HG03025 (cell line): ENCODE measurements at regions not wholly inside any gene's neighbourhood (a gene's known extent, or its start where the extent isn't known, plus 50 kb on each side); places are given as distances from the start of the nearest gene placed in this dataset.

Experiments used
- ATAC-seq: cut with Tn5 transposase; IDR thresholded peaks from one replicate; pipeline ENCODE4 v1.9.1; 2021; ENCODE audit warnings: mild to moderate bottlenecking, moderate library complexity; ENCODE audit not compliant: unreplicated experiment, low FRiP score

GRCh38 chr9:81490605-81491331 lies 198.6 kb downstream of the TLE1 start:
- ATAC-seq, result no peak

GRCh38 chr9:81489046-81489445 lies 200.3 kb downstream of the TLE1 start:
- ATAC-seq, result no peak

- no peak for ATAC-seq
Measured at GRCh38 chr9:81480828-81481604, 208.3 kb downstream of the TLE1 start.

GRCh38 chr9:81479573-81479972 lies 209.8 kb downstream of the TLE1 start:
- ATAC-seq, result no peak

GRCh38 chr9:81477669-81478068 lies 211.7 kb downstream of the TLE1 start:
- no peak for ATAC-seq

GRCh38 chr9:81476813-81477490 lies 212.4 kb downstream of the TLE1 start:
- no peak for ATAC-seq

GRCh38 chr9:81474792-81475191 lies 214.6 kb downstream of the TLE1 start:
- ATAC-seq, result no peak

GRCh38 chr9:81474125-81474524 lies 215.2 kb downstream of the TLE1 start:
- ATAC-seq, result no peak

GRCh38 chr9:81473708-81474107 lies 215.6 kb downstream of the TLE1 start:
- no peak for ATAC-seq

- no peak for ATAC-seq
Measured at GRCh38 chr9:81473206-81473605, 216.1 kb downstream of the TLE1 start.

GRCh38 chr9:81472701-81473100 lies 216.6 kb downstream of the TLE1 start:
- ATAC-seq, result no peak

- no peak for ATAC-seq
Measured at GRCh38 chr9:81470864-81471263, 218.5 kb downstream of the TLE1 start.

- no peak for ATAC-seq
Measured at GRCh38 chr9:81468084-81468595, 221.2 kb downstream of the TLE1 start.

GRCh38 chr9:81466981-81467380 lies 222.4 kb downstream of the TLE1 start:
- no peak for ATAC-seq

GRCh38 chr9:81465468-81466011 lies 223.8 kb downstream of the TLE1 start:
- ATAC-seq, result no peak

GRCh38 chr9:81462801-81463200 lies 226.5 kb downstream of the TLE1 start:
- no peak for ATAC-seq

GRCh38 chr9:81461196-81461595 lies 228.2 kb downstream of the TLE1 start:
- no peak for ATAC-seq

- ATAC-seq, result no peak
Measured at GRCh38 chr9:81460693-81461092, 228.7 kb downstream of the TLE1 start.

- ATAC-seq, result no peak
Measured at GRCh38 chr9:81459591-81459990, 229.8 kb downstream of the TLE1 start.

- no peak for ATAC-seq
Measured at GRCh38 chr9:81456431-81457006, 232.8 kb downstream of the TLE1 start.
